IMR-90 (cell line): ENCODE measurements at regions not wholly inside any gene's neighbourhood (a gene's known extent, or its start where the extent isn't known, plus 50 kb on each side); places are given as distances from the start of the nearest gene placed in this dataset.

ENCODE experiments used
- ATAC-seq: fragments of 200-7000 bp; cut with Tn5 transposase; 2 replicates; pipeline ENCODE4 v1.9.1; 2020; ENCODE audit warnings: low read depth, mild to moderate bottlenecking, moderate library complexity
- BruUV-seq: library from RNA; stranded (reverse); fragments of 400-500 nt; replicated peaks from 2 replicates; lab custom pipeline; 2021; lab: Mats Ljungman, UMichigan
- CTCF ChIA-PET: fragments of 300-600 bp; formaldehyde crosslinking; extraction: SDS; loops from one replicate; lab custom pipeline; 2021; ENCODE audit warnings: antibody characterized with exemption; lab: Yijun Ruan, JAX
- POLR2A ChIA-PET: fragments of 300-600 bp; sonication (Branson Sonifier 250); formaldehyde crosslinking; loops from one replicate; lab custom pipeline; 2022; ENCODE audit warnings: antibody characterized with exemption; ENCODE audit not compliant: unreplicated experiment; lab: Charles Lee
- DNase-seq: peaks from one replicate; pipeline ENCODE4 v3.0.0; 2013
- H2AFZ ChIP-seq: replicated peaks from 2 replicates; pipeline ENCODE3; 2013; ENCODE audit warnings: low read length, mild to moderate bottlenecking; ENCODE audit not compliant: poor library complexity
- H2AK5ac ChIP-seq: 2 replicates; pipeline ENCODE4 v1.6.1; 2013; ENCODE audit warnings: low read depth, low read length, inconsistent platforms
- H2AK9ac ChIP-seq: replicated peaks from 2 replicates; pipeline ENCODE3; 2013; ENCODE audit warnings: mild to moderate bottlenecking, low read depth, low read length, moderate library complexity; ENCODE audit not compliant: poor library complexity
- H2BK120ac ChIP-seq: 2 replicates; pipeline ENCODE4 v1.6.1; 2013; ENCODE audit warnings: low read depth, low read length, inconsistent platforms
- H2BK15ac ChIP-seq: 3 replicates; pipeline ENCODE4 v1.6.1; 2013; ENCODE audit warnings: low read depth, low read length, inconsistent platforms
- H2BK20ac ChIP-seq: 2 replicates; pipeline ENCODE4 v1.6.1; 2013; ENCODE audit warnings: low read depth, mild to moderate bottlenecking, inconsistent platforms, low read length, moderate library complexity
- H2BK5ac ChIP-seq: 2 replicates; pipeline ENCODE4 v1.6.1; 2013; ENCODE audit warnings: mild to moderate bottlenecking, low read depth, low read length, inconsistent platforms; ENCODE audit not compliant: poor library complexity, severe bottlenecking
- H3K14ac ChIP-seq: replicated peaks from 2 replicates; pipeline ENCODE4 v1.6.1; 2013; ENCODE audit warnings: low read depth, low read length, inconsistent platforms
- H3K18ac ChIP-seq: 2 replicates; pipeline ENCODE4 v1.6.1; 2013; ENCODE audit warnings: low read depth, low read length, control low read depth
- H3K23ac ChIP-seq: 2 replicates; pipeline ENCODE4 v1.6.1; 2013; ENCODE audit warnings: low read depth, low read length, inconsistent platforms
- H3K27ac ChIP-seq: 2 replicates; pipeline ENCODE4 v1.5.1; 2013; ENCODE audit warnings: mild to moderate bottlenecking, control low read depth, low read length; ENCODE audit not compliant: insufficient read depth
- H3K27me3 ChIP-seq: 2 replicates; pipeline ENCODE4 v1.6.1; 2013; ENCODE audit warnings: low read length; ENCODE audit not compliant: control insufficient read depth, insufficient read depth
- H3K36me3 ChIP-seq: 2 replicates; pipeline ENCODE4 v1.6.1; 2013; ENCODE audit warnings: low read length, mixed read lengths; ENCODE audit not compliant: control insufficient read depth, insufficient read depth
- H3K4ac ChIP-seq: 2 replicates; pipeline ENCODE4 v1.6.1; 2013; ENCODE audit warnings: low read depth, low read length, inconsistent platforms
- H3K4me1 ChIP-seq: 2 replicates; pipeline ENCODE4 v1.6.1; 2013; ENCODE audit warnings: low read length, mixed read lengths; ENCODE audit not compliant: control insufficient read depth, insufficient read depth
- H3K4me2 ChIP-seq: 2 replicates; pipeline ENCODE4 v1.6.1; 2013; ENCODE audit warnings: low read depth, mild to moderate bottlenecking, control low read depth, low read length, moderate library complexity
- H3K4me3 ChIP-seq: 2 replicates; pipeline ENCODE4 v1.5.1; 2013; ENCODE audit warnings: low read depth, mild to moderate bottlenecking, control low read depth, low read length, moderate library complexity; ENCODE audit not compliant: insufficient read depth
- H3K56ac ChIP-seq: 2 replicates; pipeline ENCODE4 v1.6.1; 2013; ENCODE audit warnings: low read length, inconsistent platforms; ENCODE audit not compliant: insufficient read depth; ENCODE audit errors: extremely low read depth
- H3K79me1 ChIP-seq, 2 experiments: 2 replicates each; pipeline ENCODE4 v1.6.1; 2013; ENCODE audit warnings: low read length in 2 of 2, inconsistent platforms in 1 of 2, low read depth in 1 of 2
- H3K9ac ChIP-seq: 2 replicates; pipeline ENCODE4 v1.6.1; 2013; ENCODE audit warnings: low read depth, low read length, control low read depth
- H3K9me1 ChIP-seq: 2 replicates; pipeline ENCODE4 v1.6.1; 2013; ENCODE audit warnings: low read length, inconsistent platforms; ENCODE audit not compliant: insufficient read depth
- H3K9me3 ChIP-seq: 2 replicates; pipeline ENCODE4 v1.6.1; 2013; ENCODE audit warnings: low read length; ENCODE audit not compliant: control insufficient read depth, insufficient read depth
- H4K20me1 ChIP-seq: 2 replicates; pipeline ENCODE4 v1.6.1; 2013; ENCODE audit warnings: low read length, inconsistent platforms; ENCODE audit not compliant: insufficient read depth
- H4K5ac ChIP-seq: 2 replicates; pipeline ENCODE4 v1.6.1; 2013; ENCODE audit warnings: mild to moderate bottlenecking, low read depth, low read length, control low read depth
- H4K8ac ChIP-seq, 2 experiments: 2 replicates each; pipeline ENCODE4 v1.6.1; 2013; ENCODE audit warnings: low read depth in 2 of 2, low read length in 2 of 2, control low read depth in 1 of 2, inconsistent platforms in 1 of 2
- H4K91ac ChIP-seq: 2 replicates; pipeline ENCODE4 v1.6.1; 2013; ENCODE audit warnings: low read depth, low read length, inconsistent platforms; ENCODE audit not compliant: insufficient read depth
- POLR2A ChIP-seq: IDR thresholded peaks from 2 replicates; pipeline ENCODE4 v1.6.1; 2012; ENCODE audit warnings: mild to moderate bottlenecking, low read depth, low read length
- RAD21 ChIP-seq: IDR thresholded peaks from 2 replicates; pipeline ENCODE4 v1.6.1; 2012; ENCODE audit warnings: low read length, improper control_type of control experiment
- RCOR1 ChIP-seq: IDR thresholded peaks from 2 replicates; pipeline ENCODE4 v1.6.1; 2012; ENCODE audit warnings: mild to moderate bottlenecking, low read length, improper control_type of control experiment; ENCODE audit not compliant: insufficient replicate concordance
- RFX5 ChIP-seq: IDR thresholded peaks from 2 replicates; pipeline ENCODE4 v1.8.0; 2012; ENCODE audit warnings: low read depth, mild to moderate bottlenecking, low read length, moderate library complexity
- WGBS, 2 experiments: methylation state at CpG; one replicate each; pipeline versions ENCODE4 v1.1.5 to v1.1.7; 2013; ENCODE audit warnings: missing lambda C conversion rate in 2 of 2; ENCODE audit not compliant: insufficient read length in 1 of 2; ENCODE audit errors: extremely low coverage in 2 of 2; 5-methylcytosine and 5-hydroxymethylcytosine counted together
- dilution Hi-C: fragments of 300-500 bp; cut with HindIII; formaldehyde crosslinking; loops from one replicate; pipeline ENCODE4 v1.14.3; 2018; ENCODE audit warnings: low sequenced_read_pairs; ENCODE audit not compliant: unreplicated experiment
- in situ Hi-C: fragments of 300-500 bp; cut with MboI; formaldehyde crosslinking; loops from 3 replicates; pipeline ENCODE4 v1.14.3; 2019; ENCODE audit warnings: low sequenced_read_pairs, inconsistent platforms, mixed read lengths
- intact Hi-C: fragments of 100-400 bp; cut with micrococcal nuclease; formaldehyde crosslinking; loops from 2 replicates; pipeline ENCODE4 v1.10.0; 2022
- TF ChIP-seq, protein P1 (sequence below): fragments of 150-350 bp; IDR thresholded peaks from 2 replicates; pipeline ENCODE4 v1.6.1; 2017; ENCODE audit warnings: mild to moderate bottlenecking, antibody characterized with exemption, low read length, low read depth

DNA sequence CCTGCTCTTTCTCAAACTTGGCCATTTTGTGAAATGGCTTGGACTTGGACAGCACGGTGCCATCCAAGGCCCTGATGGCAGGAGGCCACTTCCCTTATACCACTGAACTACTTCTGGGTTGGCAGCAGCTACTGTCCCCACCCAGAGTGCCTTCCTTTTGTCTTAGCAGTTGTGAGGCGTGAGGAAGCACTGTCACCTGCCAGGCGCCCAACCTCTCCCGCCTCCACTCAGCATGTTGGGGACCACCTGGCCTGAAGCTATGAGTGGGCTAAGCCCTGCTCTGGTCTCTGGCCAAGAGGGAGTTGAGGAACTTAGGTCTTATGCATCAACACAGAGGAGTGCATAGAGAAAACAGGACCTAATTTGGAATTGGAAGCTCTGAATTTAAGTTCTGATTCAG lies 276.0 kb downstream of the ENC1 start:
- H2AFZ ChIP-seq = no peak overlapping the region
- ATAC-seq (no peak), DNase-seq (no peak)
- H3K9me3 ChIP-seq = peaks cover 5% of the 10 kb centered on the region; the same call in 1 of the 2 replicates
- intact Hi-C loops (no loop called here), dilution Hi-C loops (no loop called here), in situ Hi-C loops (no loop called here)
- no peak overlapping the region for H3K4me3 ChIP-seq
- H3K79me1 ChIP-seq = no peaks in the 10 kb centered on the region
- no peak overlapping the region for H2AK5ac ChIP-seq
- no peaks in the 10 kb centered on the region for H3K4me1 ChIP-seq
- H4K91ac ChIP-seq = no peak overlapping the region
- no peak overlapping the region for H4K5ac ChIP-seq
- H2BK20ac ChIP-seq = no peak overlapping the region
- H3K14ac ChIP-seq = no peak overlapping the region
- H3K27me3 ChIP-seq = peaks cover 23% of the 10 kb centered on the region
- H3K27ac ChIP-seq = no peak overlapping the region
- WGBS, 2 experiments = no CpG with 5 or more reads among the region's 4 CpGs
- H3K4ac ChIP-seq = no peak overlapping the region
- no peak overlapping the region for H3K4me2 ChIP-seq
- no peak overlapping the region for H3K56ac ChIP-seq
- H3K23ac ChIP-seq = no peak overlapping the region
- no peak overlapping the region for H2BK5ac ChIP-seq
- H4K20me1 ChIP-seq = no peaks in the 10 kb centered on the region
- H4K8ac ChIP-seq = no peak overlapping the region
- no peak overlapping the region for H3K9ac ChIP-seq
- H2BK15ac ChIP-seq = no peak overlapping the region
- no TSS peak for BruUV-seq
- no peak overlapping the region for H2AK9ac ChIP-seq
- H3K9me1 ChIP-seq = no peaks in the 10 kb centered on the region
- no peaks in the 10 kb centered on the region for H3K36me3 ChIP-seq
- CTCF ChIA-PET = no interaction called here
- POLR2A ChIA-PET = no interaction called here
- H3K18ac ChIP-seq = no peak overlapping the region
- no peak for TF ChIP-seq POLR2A
- no peak for TF ChIP-seq RCOR1
- TF ChIP-seq, protein P1, sequence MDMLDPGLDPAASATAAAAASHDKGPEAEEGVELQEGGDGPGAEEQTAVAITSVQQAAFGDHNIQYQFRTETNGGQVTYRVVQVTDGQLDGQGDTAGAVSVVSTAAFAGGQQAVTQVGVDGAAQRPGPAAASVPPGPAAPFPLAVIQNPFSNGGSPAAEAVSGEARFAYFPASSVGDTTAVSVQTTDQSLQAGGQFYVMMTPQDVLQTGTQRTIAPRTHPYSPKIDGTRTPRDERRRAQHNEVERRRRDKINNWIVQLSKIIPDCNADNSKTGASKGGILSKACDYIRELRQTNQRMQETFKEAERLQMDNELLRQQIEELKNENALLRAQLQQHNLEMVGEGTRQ = no peak
- no peak for TF ChIP-seq RAD21
- no peak for TF ChIP-seq RFX5
- H2BK120ac ChIP-seq = no peak overlapping the region
